ENCODE measurements at regions not wholly inside any gene's neighbourhood (a gene's known extent, or its start where the extent isn't known, plus 50 kb on each side); places are given as distances from the start of the nearest gene placed in this dataset.

GRCh38 chr2:179354296-179354695 lies 89.7 kb upstream of the SESTD1 start:
- ChIA-PET POLR2A (ENCODE audit: low non-redundant PET) (no interaction called here), CTCF (no interaction called here)
- no peaks in the 10 kb centered on the region for H3K9me3 ChIP-seq (ENCODE audit: low read depth, low read length, poor library complexity, severe bottlenecking)
- TF ChIP-seq EZH2 (IDR thresholded peaks at IDR 0.05; ENCODE audit: borderline replicate concordance, low read depth, low read length, poor library complexity, severe bottlenecking) (no peak), CTCF (conservative IDR thresholded peaks at IDR 0.05; ENCODE audit: low read depth, low read length) (no peak)
- H3K36me3 ChIP-seq (ENCODE audit: insufficient read depth, low read length, poor library complexity, severe bottlenecking) = no peaks in the 10 kb centered on the region
- intact Hi-C loops (cut with micrococcal nuclease; ENCODE audit: unreplicated experiment) = no loop called here
- H3K27ac ChIP-seq (ENCODE audit: low read depth, low read length, poor library complexity, severe bottlenecking) = no peak overlapping the region
- H3K27me3 ChIP-seq (replicated peaks; ENCODE audit: insufficient read depth, low read depth, low read length, poor library complexity) = no peaks in the 10 kb centered on the region
- no peaks in the 10 kb centered on the region for H3K4me1 ChIP-seq (ENCODE audit: insufficient read depth, low read length, poor library complexity, severe bottlenecking)
- BruUV-seq (replicated peaks) = no TSS peak
- H3K4me3 ChIP-seq (ENCODE audit: low read depth, low read length, poor library complexity, severe bottlenecking) = no peak overlapping the region
- DNase-seq (ENCODE audit: low spot score) = no peak

GRCh38 chr2:179352181-179352580 lies 87.5 kb upstream of the SESTD1 start:
- CTCF ChIA-PET = no interaction called here
- H3K9me3 ChIP-seq (ENCODE audit: low read depth, low read length, poor library complexity, severe bottlenecking) = no peaks in the 10 kb centered on the region
- POLR2A ChIA-PET (ENCODE audit: low non-redundant PET) = no interaction called here
- no peak overlapping the region for H3K27ac ChIP-seq (ENCODE audit: low read depth, low read length, poor library complexity, severe bottlenecking)
- H3K4me3 ChIP-seq (ENCODE audit: low read depth, low read length, poor library complexity, severe bottlenecking) = no peak overlapping the region
- no peaks in the 10 kb centered on the region for H3K4me1 ChIP-seq (ENCODE audit: insufficient read depth, low read length, poor library complexity, severe bottlenecking)
- no peaks in the 10 kb centered on the region for H3K27me3 ChIP-seq (replicated peaks; ENCODE audit: insufficient read depth, low read depth, low read length, poor library complexity)
- intact Hi-C loops (cut with micrococcal nuclease; ENCODE audit: unreplicated experiment) = no loop called here
- no peaks in the 10 kb centered on the region for H3K36me3 ChIP-seq (ENCODE audit: insufficient read depth, low read length, poor library complexity, severe bottlenecking)
- DNase-seq (ENCODE audit: low spot score) = no peak
- no TSS peak for BruUV-seq (replicated peaks)
- TF ChIP-seq EZH2 (IDR thresholded peaks at IDR 0.05; ENCODE audit: borderline replicate concordance, low read depth, low read length, poor library complexity, severe bottlenecking) = no peak

- Histone ChIP-seq H3K4me3 (ENCODE audit: low read depth, low read length, poor library complexity, severe bottlenecking) (no peak overlapping the region), H3K36me3 (ENCODE audit: insufficient read depth, low read length, poor library complexity, severe bottlenecking) (no peaks in the 10 kb centered on the region), H3K27ac (ENCODE audit: low read depth, low read length, poor library complexity, severe bottlenecking) (no peak overlapping the region), H3K9me3 (ENCODE audit: low read depth, low read length, poor library complexity, severe bottlenecking) (no peaks in the 10 kb centered on the region), H3K4me1 (ENCODE audit: insufficient read depth, low read length, poor library complexity, severe bottlenecking) (no peaks in the 10 kb centered on the region), H3K27me3 (replicated peaks; ENCODE audit: insufficient read depth, low read depth, low read length, poor library complexity) (no peaks in the 10 kb centered on the region)
- BruUV-seq (replicated peaks) = no TSS peak
- ChIA-PET POLR2A (ENCODE audit: low non-redundant PET) (no interaction called here), CTCF (no interaction called here)
- DNase-seq (ENCODE audit: low spot score) = no peak
- TF ChIP-seq CTCF (conservative IDR thresholded peaks at IDR 0.05; ENCODE audit: low read depth, low read length) = no peak
- no peak for TF ChIP-seq EZH2 (IDR thresholded peaks at IDR 0.05; ENCODE audit: borderline replicate concordance, low read depth, low read length, poor library complexity, severe bottlenecking)
- intact Hi-C loops (cut with micrococcal nuclease; ENCODE audit: unreplicated experiment) = no loop called here
Measured at GRCh38 chr2:179351057-179351456, 86.4 kb upstream of the SESTD1 start.

GRCh38 chr2:179349670-179350303 lies 85.2 kb upstream of the SESTD1 start:
- CTCF ChIA-PET = no interaction called here
- intact Hi-C loops (cut with micrococcal nuclease; ENCODE audit: unreplicated experiment) = no loop called here
- no peaks in the 10 kb centered on the region for H3K36me3 ChIP-seq (ENCODE audit: insufficient read depth, low read length, poor library complexity, severe bottlenecking)
- TF ChIP-seq EZH2 (IDR thresholded peaks at IDR 0.05; ENCODE audit: borderline replicate concordance, low read depth, low read length, poor library complexity, severe bottlenecking) = no peak
- no peak for TF ChIP-seq CTCF (conservative IDR thresholded peaks at IDR 0.05; ENCODE audit: low read depth, low read length)
- H3K4me1 ChIP-seq (ENCODE audit: insufficient read depth, low read length, poor library complexity, severe bottlenecking) = no peaks in the 10 kb centered on the region
- POLR2A ChIA-PET (ENCODE audit: low non-redundant PET) = no interaction called here
- DNase-seq (ENCODE audit: low spot score) = no peak
- BruUV-seq (replicated peaks) = no TSS peak
- no peak overlapping the region for H3K4me3 ChIP-seq (ENCODE audit: low read depth, low read length, poor library complexity, severe bottlenecking)
- H3K9me3 ChIP-seq (ENCODE audit: low read depth, low read length, poor library complexity, severe bottlenecking) = no peaks in the 10 kb centered on the region
- no peaks in the 10 kb centered on the region for H3K27me3 ChIP-seq (replicated peaks; ENCODE audit: insufficient read depth, low read depth, low read length, poor library complexity)
- H3K27ac ChIP-seq (ENCODE audit: low read depth, low read length, poor library complexity, severe bottlenecking) = no peak overlapping the region
